ENCODE measurements at regions not wholly inside any gene's neighbourhood (a gene's known extent, or its start where the extent isn't known, plus 50 kb on each side); places are given as distances from the start of the nearest gene placed in this dataset.
"Not testable (repeated sequence)": the region's sequence is repeated elsewhere in the genome, so short reads cannot be mapped to it uniquely, and the experiment has no call there.

DNA sequence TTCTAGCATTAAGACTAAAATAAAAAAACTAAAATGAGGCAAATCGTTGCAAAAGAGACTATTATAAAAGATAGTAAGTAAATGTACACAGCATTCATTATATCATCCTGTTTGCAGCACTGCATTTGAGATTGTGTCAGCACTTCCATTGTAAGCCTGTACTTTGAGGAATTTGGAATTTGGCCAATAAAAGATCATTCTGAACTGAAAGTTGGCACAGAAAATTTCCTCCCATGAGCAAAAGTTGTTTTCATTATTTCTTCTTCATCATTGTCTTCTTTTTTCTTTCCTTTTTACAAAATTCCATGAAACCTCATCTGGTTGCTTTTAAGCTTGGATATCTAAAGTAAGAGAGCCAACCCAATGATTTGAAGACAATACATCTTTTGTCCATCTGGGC, 199.3 kb upstream of the ADAMTSL1 start:
- peak; percentile 61 for DNase-seq (ENCODE audit: low spot score)

DNA sequence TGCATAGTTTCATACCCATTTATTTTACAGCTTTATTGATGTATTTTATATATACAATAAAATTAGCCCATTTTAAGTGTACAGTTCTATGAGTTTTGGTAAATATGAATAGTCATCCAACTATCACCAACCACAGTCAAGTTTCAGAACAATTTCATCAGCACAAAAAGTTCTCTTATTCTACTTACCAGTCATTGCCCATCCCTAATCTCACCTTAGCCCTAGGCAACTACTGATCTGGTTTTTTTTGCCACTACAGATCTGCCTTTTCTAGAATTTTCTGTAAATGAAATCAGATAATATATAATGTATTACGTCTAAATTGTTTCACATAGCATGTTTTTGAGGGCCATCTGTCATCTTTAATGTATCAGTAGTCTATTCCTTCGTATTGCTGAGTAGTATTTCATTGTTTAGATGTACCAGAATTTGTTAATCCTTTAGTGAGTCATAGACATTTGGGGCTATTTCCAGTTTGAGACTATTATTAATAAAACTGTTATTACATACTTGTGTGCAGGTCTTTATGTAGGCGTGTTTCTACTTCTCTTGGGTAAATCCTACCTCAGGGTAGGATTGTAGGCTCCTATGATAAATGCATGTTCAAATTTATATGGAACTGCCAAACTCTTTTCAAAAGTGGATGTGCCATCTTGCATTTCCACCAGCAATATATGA, 198.5 kb upstream of the ADAMTSL1 start:
- DNase-seq (ENCODE audit: low spot score), result no peak

DNA sequence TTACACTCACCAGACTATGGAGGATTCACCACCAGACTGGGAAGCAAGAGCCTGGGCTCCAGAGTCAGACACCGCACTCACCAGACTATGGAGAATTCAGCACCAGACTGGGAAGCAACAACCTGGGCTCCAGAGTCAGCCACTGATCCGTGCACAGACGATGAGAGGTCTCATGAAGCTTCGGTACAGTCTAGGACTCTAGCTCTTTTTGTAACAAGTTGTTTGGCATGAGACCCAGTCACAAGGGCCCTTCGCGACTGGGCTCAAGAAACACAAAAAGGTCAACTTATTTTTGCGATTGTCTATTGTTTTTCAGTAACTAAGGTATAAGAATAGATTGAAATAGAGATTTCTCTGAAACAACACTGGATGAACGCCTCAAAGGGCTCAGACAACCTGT, 192.7 kb upstream of the ADAMTSL1 start:
- no peak for DNase-seq (ENCODE audit: low spot score)

DNA sequence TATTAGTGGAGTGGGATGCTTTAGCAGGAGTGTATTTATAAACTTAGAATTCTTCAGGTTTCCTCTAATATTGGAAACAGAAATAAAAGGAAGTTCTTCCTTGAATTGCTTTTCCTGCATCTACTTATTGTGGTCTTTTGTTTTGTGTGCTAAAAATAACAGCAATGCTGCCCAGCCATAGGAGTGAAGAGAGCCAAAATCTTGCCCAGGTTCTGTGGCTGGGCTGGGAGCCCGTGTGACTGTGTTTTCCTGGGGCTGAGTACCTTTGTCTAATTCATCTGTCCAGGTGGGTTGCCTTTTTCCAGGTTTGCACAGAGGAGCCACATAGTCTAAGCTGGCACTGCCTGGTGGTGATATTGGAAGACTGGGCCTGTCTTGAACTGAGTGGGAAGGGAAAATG, 179.7 kb upstream of the ADAMTSL1 start:
- no peak for DNase-seq (ENCODE audit: low spot score)

DNA sequence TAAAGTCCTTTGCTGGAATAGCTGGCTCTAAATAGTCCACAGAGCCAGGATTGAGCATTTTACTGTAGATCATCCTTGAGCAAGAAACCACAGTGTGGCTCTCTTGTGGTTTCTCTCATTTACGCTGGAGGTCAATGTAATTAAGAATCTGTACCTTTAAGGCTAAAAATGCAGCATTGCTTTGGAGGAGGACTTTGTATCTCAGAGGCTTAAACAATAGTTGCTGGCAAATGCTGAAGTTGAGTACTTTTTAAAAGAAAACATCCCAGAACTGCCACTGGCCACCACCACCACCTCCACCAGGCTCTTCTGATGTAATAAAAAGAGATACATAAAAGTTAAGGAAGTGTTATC, 177.3 kb upstream of the ADAMTSL1 start:
- DNase-seq (ENCODE audit: low spot score), result peak; percentile 50

DNA sequence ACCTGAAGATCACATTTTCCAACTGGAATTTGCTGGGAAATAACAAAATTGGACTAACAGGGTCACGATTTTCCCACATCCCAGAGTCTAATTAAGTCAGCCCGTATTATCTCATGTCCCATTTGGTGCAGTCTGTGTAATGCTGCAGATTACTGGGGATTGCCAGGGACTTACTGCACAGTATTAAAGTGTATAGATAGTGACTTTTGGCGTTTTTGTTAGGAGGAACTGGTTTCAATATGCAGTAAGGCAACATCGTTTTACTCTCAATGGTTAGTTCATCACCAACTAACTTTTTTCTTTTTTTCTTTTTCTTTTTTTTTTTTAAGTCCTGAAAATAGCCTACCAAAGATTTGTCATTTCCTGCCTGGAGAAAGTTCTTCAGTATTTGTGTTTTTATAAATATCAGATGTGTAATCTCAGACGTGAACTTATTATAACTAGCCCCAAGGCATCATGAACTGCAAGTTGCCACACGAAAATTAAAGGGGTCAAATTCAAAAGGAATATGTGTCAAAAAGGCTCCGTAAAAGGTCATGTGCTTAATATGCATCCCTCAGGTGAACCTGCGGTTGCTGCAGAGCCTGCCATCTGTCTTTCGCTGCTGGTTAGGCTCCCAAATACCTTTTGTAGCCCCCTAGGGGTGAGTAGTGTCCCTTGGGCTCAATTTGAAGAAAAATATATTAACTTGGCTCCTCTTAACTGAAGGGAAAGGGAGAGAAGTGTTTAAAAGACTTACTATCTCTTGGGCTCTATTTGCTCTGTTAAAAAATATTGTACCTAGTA, 176.7 kb upstream of the ADAMTSL1 start:
- DNase-seq (ENCODE audit: low spot score), result peak; percentile 67

DNA sequence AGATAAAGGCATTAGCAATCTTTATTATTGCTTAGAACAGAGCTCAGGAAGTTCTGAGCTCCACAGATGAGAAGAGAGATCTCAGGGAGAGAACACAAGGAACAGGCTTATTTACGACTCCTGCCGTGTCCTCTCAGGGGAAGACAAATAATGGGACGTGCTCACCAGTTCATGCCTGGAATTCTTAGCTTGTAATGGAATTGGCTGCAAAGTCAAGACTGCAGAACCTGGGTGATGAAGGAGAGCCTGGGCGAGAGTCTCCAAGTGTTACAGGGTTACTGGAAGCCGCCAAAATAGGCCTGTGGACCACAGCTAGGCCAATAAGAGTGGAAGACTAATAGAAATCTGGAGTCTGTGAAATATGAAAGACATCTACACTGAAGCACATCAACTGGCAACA, 174.5 kb upstream of the ADAMTSL1 start:
- no peak for DNase-seq (ENCODE audit: low spot score)

DNA sequence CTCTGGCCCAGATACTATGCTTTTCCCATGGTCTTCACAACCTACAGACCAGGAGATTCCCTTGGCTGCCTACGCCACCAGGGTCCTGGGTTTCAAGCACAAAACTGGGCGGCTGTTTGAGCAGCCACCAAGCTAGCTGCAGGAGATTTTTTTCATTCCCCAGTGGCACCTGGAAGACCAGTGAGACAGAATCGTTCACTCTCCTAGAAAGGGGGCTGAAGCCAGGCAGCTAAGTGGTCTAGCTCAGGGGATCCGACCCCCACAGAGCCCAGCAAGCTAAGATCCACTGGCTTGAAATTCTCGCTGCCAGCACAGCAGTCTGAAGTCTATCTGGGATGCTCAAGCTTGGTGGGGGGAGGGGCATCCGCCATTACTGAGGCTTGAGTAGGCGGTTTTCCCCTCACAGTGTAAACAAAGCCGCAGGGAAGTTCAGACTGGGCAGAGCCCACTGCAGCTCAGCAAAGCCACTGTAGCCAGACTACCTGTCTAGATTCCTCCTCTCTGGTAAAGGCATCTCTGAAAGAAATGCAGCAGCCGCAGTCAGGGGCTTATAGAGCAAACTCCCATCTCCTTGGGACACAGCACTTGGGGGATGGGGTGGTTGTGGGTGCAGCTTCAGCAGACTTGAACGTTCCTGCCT, 168.7 kb upstream of the ADAMTSL1 start:
- DNase-seq (ENCODE audit: low spot score), result not testable (repeated sequence)

DNA sequence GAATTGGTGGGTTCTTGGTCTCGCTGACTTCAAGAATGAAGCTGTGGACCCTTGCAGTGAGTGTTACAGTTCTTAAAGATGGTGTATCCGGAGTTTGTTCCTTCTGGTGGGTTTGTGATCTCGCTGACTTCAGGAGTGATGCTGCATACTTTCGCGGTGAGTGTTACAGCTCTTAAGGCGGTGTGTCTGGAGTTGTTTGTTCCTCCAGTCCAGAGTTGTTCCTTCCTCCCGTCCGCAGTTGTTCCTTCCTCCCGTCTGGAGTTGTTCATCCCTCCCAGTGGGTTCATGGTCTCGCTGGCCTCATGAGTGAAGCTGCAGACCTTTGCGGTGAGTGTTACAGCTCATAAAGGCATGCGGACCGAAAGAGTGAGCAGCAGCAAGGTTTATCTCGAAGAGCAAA, 159.6 kb upstream of the ADAMTSL1 start:
- DNase-seq (ENCODE audit: low spot score), result no peak

DNA sequence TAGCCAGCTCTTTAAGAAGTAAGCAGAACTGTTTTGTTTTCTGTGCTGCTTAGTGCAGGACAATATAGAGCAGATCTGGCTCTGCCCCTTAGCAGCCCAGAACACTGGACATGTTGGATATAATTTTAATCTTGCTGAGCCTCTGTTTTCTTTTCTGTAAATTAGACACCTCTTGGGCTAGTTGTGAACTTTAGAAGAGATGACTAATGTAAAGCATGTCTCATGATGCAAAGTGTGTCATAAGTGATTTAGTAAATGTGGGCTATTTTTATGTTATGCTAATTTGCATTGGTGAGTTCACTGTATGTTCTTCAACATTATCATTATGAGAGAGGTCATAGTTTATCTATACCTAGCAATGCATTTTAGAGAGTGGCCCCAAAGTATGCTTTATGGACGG, 156.1 kb upstream of the ADAMTSL1 start:
- DNase-seq (ENCODE audit: low spot score), result no peak

DNA sequence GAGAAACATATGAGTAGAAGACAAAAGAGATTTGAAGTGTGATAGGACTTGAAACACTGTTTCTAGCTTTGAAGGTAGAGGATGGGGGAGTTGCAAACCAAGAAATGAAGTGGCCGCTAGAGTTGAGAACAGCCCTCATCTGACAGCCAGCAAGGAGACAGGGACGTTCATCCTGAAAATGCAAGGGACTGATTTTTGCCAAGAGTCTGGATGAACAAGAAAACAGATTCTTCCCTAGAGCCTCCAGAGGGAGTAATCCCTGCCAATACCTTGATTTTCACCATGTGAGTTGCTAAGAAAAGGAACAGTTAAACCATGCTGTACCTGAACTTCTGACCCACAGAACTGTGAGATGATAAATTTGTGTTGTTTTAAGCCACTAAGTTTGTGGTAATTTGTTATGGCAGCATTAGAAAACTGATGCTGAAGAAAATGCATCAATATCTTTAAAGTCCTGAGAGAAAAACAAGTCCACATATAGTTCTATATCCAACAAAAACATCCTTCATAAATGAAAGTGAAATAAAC, 154.0 kb upstream of the ADAMTSL1 start:
- no peak for DNase-seq (ENCODE audit: low spot score)

DNA sequence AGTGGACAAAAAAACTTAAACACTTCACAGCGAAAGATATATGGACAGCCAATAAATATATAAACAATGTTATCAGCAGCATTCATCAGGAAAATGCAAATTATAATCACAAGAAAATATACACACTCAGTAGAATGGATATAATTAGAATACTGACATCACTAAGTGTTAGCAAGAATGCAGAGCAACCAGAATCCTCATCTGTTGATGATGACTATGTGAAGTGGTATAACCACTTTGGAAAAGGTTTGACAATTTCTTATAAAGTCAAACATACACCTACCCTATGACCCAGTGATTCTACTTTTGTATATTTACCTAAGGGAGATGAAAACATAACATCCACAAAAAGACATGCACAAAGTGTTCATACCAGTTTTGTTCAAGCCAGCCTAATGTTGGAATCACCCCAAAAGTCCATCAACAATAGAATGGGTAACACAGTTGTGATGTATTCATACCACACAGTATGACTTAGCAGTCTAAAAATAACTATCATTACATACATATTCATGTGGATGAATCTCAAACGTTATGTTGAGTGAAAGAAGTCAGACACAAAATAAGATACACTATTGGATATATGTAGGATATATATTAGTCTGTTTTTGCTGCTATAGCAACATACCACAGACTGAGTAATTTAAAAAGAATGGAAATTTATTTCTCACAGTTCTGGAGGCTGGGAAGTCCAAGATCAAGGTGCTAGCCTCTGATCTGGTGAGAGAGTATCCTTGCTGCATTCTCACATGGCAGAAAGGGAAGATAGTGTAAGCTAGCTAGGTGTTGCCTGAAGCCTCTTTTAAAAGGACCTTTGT, 148.8 kb upstream of the ADAMTSL1 start:
- DNase-seq (ENCODE audit: low spot score), result no peak

DNA sequence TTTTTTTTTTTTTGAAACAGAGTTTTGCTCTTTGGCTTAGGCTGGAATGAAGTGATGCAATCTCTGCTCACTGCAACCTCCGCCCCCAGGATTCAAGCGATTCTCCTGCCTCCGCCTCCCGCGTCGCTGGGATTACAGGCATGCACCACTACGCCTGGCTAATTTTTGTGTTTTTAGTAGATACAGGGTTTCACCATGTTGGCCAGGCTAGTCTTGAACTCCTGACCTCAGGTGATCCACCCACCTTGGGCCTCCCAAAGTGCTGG, 148.3 kb upstream of the ADAMTSL1 start:
- not testable (repeated sequence) for DNase-seq (ENCODE audit: low spot score)

DNA sequence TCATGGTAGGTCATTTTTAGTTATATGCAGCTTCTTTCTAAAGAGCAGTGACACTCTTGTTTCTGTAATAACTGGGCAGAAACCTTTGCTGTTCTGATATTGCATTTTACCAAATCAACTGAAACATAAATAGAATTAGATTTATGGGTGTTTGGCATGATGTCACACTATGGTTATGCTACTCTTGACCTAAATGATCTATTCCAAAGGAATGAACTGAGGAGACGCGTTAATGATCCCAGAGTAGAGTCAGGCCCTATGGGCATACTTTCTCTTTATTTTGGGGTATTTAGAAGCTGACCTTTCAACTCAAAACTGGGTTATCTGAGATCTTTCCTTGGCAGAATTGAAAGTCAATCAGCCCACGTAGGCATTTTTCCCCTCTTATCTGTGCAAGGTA, 146.8 kb upstream of the ADAMTSL1 start:
- no peak for DNase-seq (ENCODE audit: low spot score)

DNA sequence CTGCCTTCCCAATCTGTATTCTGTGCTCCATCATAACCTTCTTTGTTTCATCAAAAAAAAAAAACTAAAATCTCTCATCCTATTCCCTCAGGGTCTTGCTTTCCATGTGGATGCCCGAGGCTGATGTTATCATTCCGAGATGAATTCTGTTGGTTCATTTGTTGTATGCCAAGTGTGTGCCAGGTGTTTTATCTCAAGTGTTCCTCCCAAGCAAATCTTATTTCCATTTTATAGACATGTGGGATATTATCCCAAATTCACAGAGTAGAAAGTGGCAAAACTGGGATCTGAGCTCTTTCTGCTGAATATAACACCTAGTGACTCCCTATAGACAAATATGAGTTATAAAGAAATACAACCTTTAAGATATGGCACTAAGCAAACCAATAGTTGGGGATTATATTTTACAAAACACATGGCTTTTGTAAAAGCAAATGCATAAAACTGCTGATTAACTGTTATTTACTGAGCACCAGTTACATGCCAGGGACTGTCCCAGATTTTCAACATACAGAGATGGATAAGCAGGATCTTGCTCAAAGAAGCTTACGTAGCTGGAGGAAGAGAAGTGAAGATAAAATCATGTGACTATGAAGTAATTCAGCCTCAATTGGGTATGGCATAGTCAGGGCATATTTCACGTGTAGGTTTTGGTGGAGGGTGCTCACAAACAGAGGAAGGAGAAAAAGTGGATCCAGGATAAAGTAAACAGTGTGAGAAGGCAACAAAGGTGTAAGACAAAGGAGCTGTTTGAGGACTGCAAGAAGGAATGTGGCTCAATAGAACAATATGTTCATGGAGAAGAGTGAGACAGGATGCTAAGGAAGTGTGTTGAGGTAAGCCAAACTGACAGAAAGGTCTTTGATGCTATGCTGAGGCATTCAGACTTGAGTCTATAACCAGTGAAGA, 143.3 kb upstream of the ADAMTSL1 start:
- peak; percentile 70 for DNase-seq (ENCODE audit: low spot score)

DNA sequence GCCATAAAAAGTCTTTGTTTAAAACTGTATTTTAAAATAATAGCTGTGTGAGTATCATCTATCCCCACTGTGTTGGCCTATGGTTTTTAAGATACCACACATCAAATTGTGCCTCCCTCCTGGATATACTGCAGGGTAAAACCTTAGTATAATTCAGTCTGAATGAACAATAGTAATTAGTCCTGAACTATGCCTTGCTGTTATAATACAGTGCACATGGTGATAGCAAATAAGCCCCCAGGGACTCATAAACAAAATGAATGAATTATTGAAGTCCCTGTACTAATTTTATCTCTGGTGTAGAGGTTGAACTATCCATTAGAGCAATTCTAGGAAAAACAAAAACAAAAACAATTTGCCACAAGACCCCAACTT, 142.7 kb upstream of the ADAMTSL1 start:
- no peak for DNase-seq (ENCODE audit: low spot score)

DNA sequence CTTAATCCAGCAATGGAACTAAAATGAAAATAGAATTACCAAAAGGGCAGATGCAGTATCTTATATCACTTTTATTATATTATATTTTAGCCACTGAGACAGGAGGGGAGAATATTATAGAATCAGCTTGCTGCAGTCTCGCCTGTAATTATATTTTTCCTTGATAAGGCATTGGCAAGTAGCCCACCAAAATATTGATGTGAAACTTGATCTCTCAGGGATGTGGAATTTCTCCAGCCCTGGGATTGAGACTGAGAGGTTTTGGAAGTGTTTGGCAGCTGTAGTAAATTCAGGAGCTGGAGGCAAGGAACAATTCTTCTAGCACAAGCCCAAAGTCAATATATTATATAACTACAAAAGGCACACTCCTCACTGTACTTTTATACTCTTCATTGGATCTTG, 142.1 kb upstream of the ADAMTSL1 start:
- peak; percentile 69 for DNase-seq (ENCODE audit: low spot score)

DNA sequence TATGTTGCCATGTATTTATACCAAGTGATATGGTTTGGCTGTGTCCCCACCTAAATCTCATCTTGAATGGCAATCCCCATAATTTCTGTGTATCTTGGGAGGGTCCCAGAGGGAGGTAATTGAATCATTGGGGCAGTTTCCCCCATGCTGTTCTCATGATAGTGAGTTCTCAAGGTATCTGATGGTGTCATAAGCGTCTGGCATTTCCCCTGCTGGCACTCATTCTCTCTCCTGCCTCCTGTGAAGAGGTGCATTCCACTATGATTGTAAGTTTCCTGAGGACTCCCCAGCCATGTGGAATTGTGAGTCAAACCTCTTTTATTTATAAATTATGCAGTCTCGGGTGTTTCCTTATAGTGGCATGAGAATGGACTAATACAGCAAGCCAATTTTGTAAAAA, 140.8 kb upstream of the ADAMTSL1 start:
- DNase-seq (ENCODE audit: low spot score), result no peak

DNA sequence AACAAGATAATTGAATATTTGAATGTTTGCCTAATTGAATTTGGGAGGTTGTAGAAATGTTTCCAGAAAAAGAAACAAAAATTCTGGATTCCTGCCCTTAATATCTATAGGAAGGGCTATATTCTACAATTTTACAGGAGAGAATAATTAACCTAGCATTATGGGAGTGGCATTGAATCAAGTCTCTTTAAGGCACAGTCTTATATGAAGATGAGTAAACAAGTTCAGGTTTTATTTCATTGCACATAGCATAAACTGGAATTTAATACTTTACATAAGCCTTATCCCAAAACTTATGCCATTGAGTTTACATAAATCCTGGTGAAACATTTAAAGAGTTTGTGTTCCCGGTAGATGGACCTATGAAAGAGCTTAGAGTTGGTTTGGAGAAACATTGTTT, 138.1 kb upstream of the ADAMTSL1 start:
- no peak for DNase-seq (ENCODE audit: low spot score)

DNA sequence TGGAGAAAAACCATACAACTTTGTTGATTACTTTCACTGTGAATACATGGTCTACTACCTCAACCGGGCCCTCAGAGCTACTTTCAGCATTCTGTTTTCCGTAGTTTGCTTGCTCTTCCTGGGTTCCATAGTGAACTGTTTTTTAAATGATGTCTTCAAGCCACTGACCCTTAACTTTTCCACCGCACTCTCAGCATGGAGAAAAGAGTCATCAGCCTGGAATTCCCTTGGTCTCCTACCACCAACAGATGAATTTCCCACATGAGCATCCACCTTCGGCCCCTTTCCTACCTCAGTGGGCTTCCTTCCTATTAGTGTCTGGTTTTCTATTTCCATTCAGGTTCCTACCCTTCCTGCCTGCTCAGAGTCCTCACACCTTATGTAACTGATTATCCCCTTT, 135.9 kb upstream of the ADAMTSL1 start:
- no peak for DNase-seq (ENCODE audit: low spot score)

DNA sequence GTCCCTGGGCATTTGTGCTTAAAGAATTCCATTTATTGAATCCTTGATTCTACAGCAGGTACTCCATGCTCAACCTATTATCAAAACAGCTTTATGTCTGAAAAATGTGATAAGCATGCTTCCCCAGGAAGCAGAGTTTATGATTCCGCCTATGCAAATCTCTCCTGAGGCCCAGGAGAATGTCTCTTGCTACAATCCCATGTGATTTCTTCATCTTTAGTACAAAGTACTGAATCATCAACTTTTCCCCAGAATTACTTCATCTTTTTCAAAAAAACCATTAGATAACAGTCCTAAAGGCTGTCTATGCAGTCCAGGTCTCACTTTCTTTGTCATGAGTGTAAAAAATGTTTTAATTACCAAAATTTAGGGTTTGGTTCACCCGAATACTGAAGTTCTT, 130.2 kb upstream of the ADAMTSL1 start:
- peak; percentile 85 for DNase-seq (ENCODE audit: low spot score)

Data from umbilical cord (tissue), 1 donor.